ENCODE measurements at regions not wholly inside any gene's neighbourhood (a gene's known extent, or its start where the extent isn't known, plus 50 kb on each side); places are given as distances from the start of the nearest gene placed in this dataset.

- TF ChIP-seq CTCF (conservative IDR thresholded peaks at IDR 0.05; ENCODE audit: low read depth, low read length) (no peak), EZH2 (IDR thresholded peaks at IDR 0.05; ENCODE audit: low read length, unreplicated experiment) (no peak), EZH2phosphoT487 (IDR thresholded peaks at IDR 0.05; ENCODE audit: borderline replicate concordance, low read length) (no peak)
Measured at GRCh38 chr4:112926819-112927218, 122.6 kb upstream of the ANK2 start.

All from PC-3 (cell line).